Islet of Langerhans (tissue), 1 donor: ENCODE measurements at regions not wholly inside any gene's neighbourhood (a gene's known extent, or its start where the extent isn't known, plus 50 kb on each side); places are given as distances from the start of the nearest gene placed in this dataset.

Experiments
- FAIRE-seq: peaks from one replicate; lab custom pipeline; 2011; peaks lifted over from hg19 to GRCh38; lab: Jason Lieb, UNC

- FAIRE-seq = no peak
Measured at GRCh38 chr6:65771946-65772345, 64.9 kb upstream of the EYS start.

- FAIRE-seq = no peak
Measured at GRCh38 chr6:65761890-65762289, 54.9 kb upstream of the EYS start.

DNA sequence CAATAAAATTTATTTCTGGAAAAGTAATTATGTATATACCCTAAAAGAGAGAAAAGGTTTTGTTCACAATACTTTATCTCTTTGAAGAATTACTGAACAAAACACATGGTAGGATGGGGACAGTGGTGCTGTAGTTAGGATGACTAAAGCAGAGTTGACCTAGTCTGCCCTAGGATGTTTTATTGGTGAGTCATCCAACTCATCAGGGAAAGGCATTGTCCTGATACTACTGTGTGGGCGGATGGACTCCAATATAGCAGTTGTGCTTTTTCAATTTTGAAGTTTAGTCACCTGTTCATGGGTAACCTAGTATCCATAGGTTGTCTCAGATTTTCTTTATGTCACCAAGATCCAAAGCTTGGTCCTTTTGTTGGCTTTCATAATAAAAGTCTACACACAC, 53.3 kb upstream of the EYS start:
- no peak for FAIRE-seq
